HL-60 (cell line): ENCODE measurements at regions not wholly inside any gene's neighbourhood (a gene's known extent, or its start where the extent isn't known, plus 50 kb on each side); places are given as distances from the start of the nearest gene placed in this dataset.

Experiments
- DNase-seq, 2 experiments: peaks; one replicate each; pipeline ENCODE4 v3.0.0-alpha.2; 2010 to 2020; ENCODE audit warnings: low read depth in 1 of 2, low spot score in 1 of 2
- H3K27ac ChIP-seq: fragments of 250-450 bp; sonication (Bioruptor Pico); replicated peaks from 2 replicates; pipeline ENCODE4 v1.5.1; 2020; ENCODE audit warnings: mild to moderate bottlenecking, moderate library complexity
- H3K27me3 ChIP-seq: fragments of 250-450 bp; sonication (Bioruptor Pico); 2 replicates; pipeline ENCODE4 v1.5.1; 2021; ENCODE audit warnings: mild to moderate bottlenecking, moderate library complexity; ENCODE audit not compliant: insufficient read depth, poor library complexity, severe bottlenecking
- H3K4me3 ChIP-seq: replicated peaks from 2 replicates; pipeline ENCODE4 v1.5.1; 2011; ENCODE audit warnings: mild to moderate bottlenecking, control low read depth, low read length; ENCODE audit not compliant: insufficient read depth
- CTCF ChIP-seq: IDR thresholded peaks from one replicate; pipeline ENCODE4 v1.5.1; 2011; ENCODE audit warnings: low read length, control low read depth, inconsistent platforms; ENCODE audit not compliant: insufficient read depth
- GABPA ChIP-seq: IDR thresholded peaks from 2 replicates; pipeline ENCODE4 v1.6.1; 2012; ENCODE audit warnings: low read depth
- POLR2AphosphoS5 ChIP-seq: IDR thresholded peaks from 2 replicates; pipeline ENCODE4 v1.6.1; 2012; ENCODE audit warnings: low read depth
- REST ChIP-seq: IDR thresholded peaks from 2 replicates; pipeline ENCODE4 v1.6.1; 2012; ENCODE audit warnings: low read depth; ENCODE audit not compliant: insufficient replicate concordance
- SPI1 ChIP-seq: IDR thresholded peaks from 2 replicates; pipeline ENCODE4 v1.6.1; 2012; ENCODE audit warnings: low read depth, mild to moderate bottlenecking, borderline replicate concordance

GRCh38 chr13:77480066-77480465 lies 55.4 kb upstream of the SCEL start:
- Histone ChIP-seq H3K27ac (no peak overlapping the region), H3K27me3 (no peaks in the 10 kb centered on the region), H3K4me3 (no peak overlapping the region)
- TF ChIP-seq GABPA: no peak
- TF ChIP-seq SPI1: no peak
- TF ChIP-seq REST: no peak
- no peak for TF ChIP-seq POLR2AphosphoS5
- no peak for TF ChIP-seq CTCF
- no peak for DNase-seq

- no peak overlapping the region for H3K27ac ChIP-seq
- no peak overlapping the region for H3K4me3 ChIP-seq
- DNase-seq: no peak
- TF ChIP-seq SPI1 (no peak), CTCF (no peak), GABPA (no peak), REST (no peak), POLR2AphosphoS5 (no peak)
- no peaks in the 10 kb centered on the region for H3K27me3 ChIP-seq
Measured at GRCh38 chr13:77479326-77479725, 56.2 kb upstream of the SCEL start.

GRCh38 chr13:77477299-77477848 lies 58.1 kb upstream of the SCEL start:
- no peak for DNase-seq
- Histone ChIP-seq H3K27ac (no peak overlapping the region; the same call in 1 of the 2 replicates), H3K27me3 (no peaks in the 10 kb centered on the region), H3K4me3 (no peak overlapping the region)
- TF ChIP-seq POLR2AphosphoS5: no peak
- no peak for TF ChIP-seq GABPA
- TF ChIP-seq REST: no peak
- no peak for TF ChIP-seq CTCF
- TF ChIP-seq SPI1: no peak
